OCI-LY7 (cell line): ENCODE measurements at regions not wholly inside any gene's neighbourhood (a gene's known extent, or its start where the extent isn't known, plus 50 kb on each side); places are given as distances from the start of the nearest gene placed in this dataset.

Source experiments
- BruUV-seq: library from RNA; stranded (reverse); fragments of 400-500 nt; replicated peaks from 2 replicates; lab custom pipeline; 2021; lab: Mats Ljungman, UMichigan
- CTCF ChIA-PET: fragments of 300-600 bp; sonication (Branson Sonifier 250); formaldehyde crosslinking; loops from one replicate; lab custom pipeline; 2022; ENCODE audit warnings: antibody characterized with exemption; ENCODE audit not compliant: unreplicated experiment; lab: Charles Lee
- POLR2A ChIA-PET: fragments of 300-600 bp; sonication (Branson Sonifier 250); formaldehyde crosslinking; loops from one replicate; lab custom pipeline; 2022; ENCODE audit warnings: antibody characterized with exemption; lab: Charles Lee
- DNase-seq: peaks from one replicate; pipeline ENCODE4 v3.0.0-alpha.2; 2015; ENCODE audit warnings: low spot score
- H2AFZ ChIP-seq: fragments of 200-600 bp; sonication (generic), shearing (Covaris generic); 2 replicates; pipeline ENCODE4 v1.6.1; 2014; ENCODE audit warnings: mild to moderate bottlenecking, antibody characterized with exemption, low read length, moderate library complexity
- H3K27ac ChIP-seq: fragments of 200-600 bp; sonication (generic); 2 replicates; pipeline ENCODE4 v1.5.1; 2014; ENCODE audit warnings: mixed run types, low read depth, mild to moderate bottlenecking, moderate library complexity, low read length, inconsistent platforms; ENCODE audit not compliant: poor library complexity, severe bottlenecking
- H3K36me3 ChIP-seq: fragments of 200-600 bp; sonication (generic); 2 replicates; pipeline ENCODE4 v1.6.1; 2014; ENCODE audit warnings: mild to moderate bottlenecking, antibody characterized with exemption, low read length, moderate library complexity, mixed read lengths; ENCODE audit not compliant: insufficient read depth
- H3K4me1 ChIP-seq: fragments of 200-600 bp; sonication (generic); 2 replicates; pipeline ENCODE4 v1.5.1; 2014; ENCODE audit warnings: mild to moderate bottlenecking, low read length; ENCODE audit not compliant: insufficient read depth, poor library complexity, severe bottlenecking
- H3K4me2 ChIP-seq: fragments of 200-600 bp; sonication (generic); 2 replicates; pipeline ENCODE4 v1.6.1; 2014; ENCODE audit warnings: mild to moderate bottlenecking, low read length
- H3K4me3 ChIP-seq: fragments of 200-600 bp; sonication (generic); 2 replicates; pipeline ENCODE4 v1.5.1; 2014; ENCODE audit warnings: mild to moderate bottlenecking, low read depth, low read length; ENCODE audit not compliant: poor library complexity, severe bottlenecking
- H3K79me2 ChIP-seq: fragments of 200-600 bp; sonication (generic); 2 replicates; pipeline ENCODE4 v1.6.1; 2016; ENCODE audit warnings: low read depth, mild to moderate bottlenecking, low read length, moderate library complexity, mixed read lengths; ENCODE audit not compliant: insufficient read depth
- H3K9me2 ChIP-seq: fragments of 200-600 bp; sonication (generic); 2 replicates; pipeline ENCODE4 v1.6.1; 2016; ENCODE audit warnings: mild to moderate bottlenecking, low read length, mixed read lengths; ENCODE audit not compliant: insufficient read depth
- H3K9me3 ChIP-seq: fragments of 200-600 bp; sonication (generic); 2 replicates; pipeline ENCODE4 v1.6.1; 2014; ENCODE audit warnings: mild to moderate bottlenecking, mixed run types, low read length, mixed read lengths
- H4K20me1 ChIP-seq: fragments of 200-600 bp; sonication (generic); 2 replicates; pipeline ENCODE4 v1.6.1; 2014; ENCODE audit warnings: mild to moderate bottlenecking, antibody characterized with exemption, low read length, moderate library complexity, mixed read lengths; ENCODE audit not compliant: insufficient read depth
- EZH2phosphoT487 ChIP-seq: fragments of 200-600 bp; sonication (generic); IDR thresholded peaks from 2 replicates; pipeline ENCODE4 v1.6.1; 2018; ENCODE audit warnings: low read depth, borderline replicate concordance, mild to moderate bottlenecking, mixed run types, antibody characterized with exemption, low read length, moderate library complexity, mixed read lengths
- intact Hi-C: fragments of 100-400 bp; cut with micrococcal nuclease; formaldehyde crosslinking; loops from one replicate; pipeline ENCODE4 v1.10.0; 2022; ENCODE audit not compliant: unreplicated experiment
- TF ChIP-seq, protein P1 (sequence below): fragments of 200-600 bp; sonication (generic); conservative IDR thresholded peaks from 2 replicates; pipeline ENCODE4 v1.5.1; 2014; ENCODE audit warnings: mild to moderate bottlenecking, antibody characterized with exemption, low read length, moderate library complexity, mixed read lengths

DNA sequence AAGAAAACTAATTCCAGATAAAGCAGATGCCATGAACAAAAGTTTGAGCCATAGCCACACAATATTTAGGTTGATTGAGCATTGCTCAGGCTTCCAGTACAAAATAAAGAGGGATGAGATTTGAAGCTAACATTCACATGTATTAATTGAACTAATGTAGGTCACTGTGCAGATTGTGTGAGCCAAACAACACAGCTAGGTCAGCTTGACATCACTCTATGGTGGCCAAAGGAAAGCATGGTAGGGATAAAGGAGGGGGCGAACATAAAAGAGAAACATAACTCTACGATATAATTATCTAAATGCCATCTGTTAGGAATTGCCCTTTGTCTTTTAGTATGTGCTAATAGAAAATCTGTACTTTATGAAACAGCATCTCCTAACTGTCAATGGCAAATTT, 477.7 kb upstream of the SYT1 start:
- no peak for TF ChIP-seq EZH2phosphoT487
- TF ChIP-seq, protein P1, sequence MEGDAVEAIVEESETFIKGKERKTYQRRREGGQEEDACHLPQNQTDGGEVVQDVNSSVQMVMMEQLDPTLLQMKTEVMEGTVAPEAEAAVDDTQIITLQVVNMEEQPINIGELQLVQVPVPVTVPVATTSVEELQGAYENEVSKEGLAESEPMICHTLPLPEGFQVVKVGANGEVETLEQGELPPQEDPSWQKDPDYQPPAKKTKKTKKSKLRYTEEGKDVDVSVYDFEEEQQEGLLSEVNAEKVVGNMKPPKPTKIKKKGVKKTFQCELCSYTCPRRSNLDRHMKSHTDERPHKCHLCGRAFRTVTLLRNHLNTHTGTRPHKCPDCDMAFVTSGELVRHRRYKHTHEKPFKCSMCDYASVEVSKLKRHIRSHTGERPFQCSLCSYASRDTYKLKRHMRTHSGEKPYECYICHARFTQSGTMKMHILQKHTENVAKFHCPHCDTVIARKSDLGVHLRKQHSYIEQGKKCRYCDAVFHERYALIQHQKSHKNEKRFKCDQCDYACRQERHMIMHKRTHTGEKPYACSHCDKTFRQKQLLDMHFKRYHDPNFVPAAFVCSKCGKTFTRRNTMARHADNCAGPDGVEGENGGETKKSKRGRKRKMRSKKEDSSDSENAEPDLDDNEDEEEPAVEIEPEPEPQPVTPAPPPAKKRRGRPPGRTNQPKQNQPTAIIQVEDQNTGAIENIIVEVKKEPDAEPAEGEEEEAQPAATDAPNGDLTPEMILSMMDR = no peak
- ChIA-PET POLR2A (no interaction called here), CTCF (no interaction called here)
- Histone ChIP-seq H2AFZ (no peak overlapping the region), H3K9me2 (no peaks in the 10 kb centered on the region), H3K27ac (no peak overlapping the region), H3K9me3 (no peaks in the 10 kb centered on the region; the same call in 1 of the 2 replicates), H3K4me3 (no peak overlapping the region), H3K4me1 (no peaks in the 10 kb centered on the region), H4K20me1 (no peaks in the 10 kb centered on the region), H3K79me2 (no peaks in the 10 kb centered on the region), H3K4me2 (no peak overlapping the region), H3K36me3 (no peaks in the 10 kb centered on the region)
- no TSS peak for BruUV-seq
- intact Hi-C loops = no loop called here
- DNase-seq = no peak

DNA sequence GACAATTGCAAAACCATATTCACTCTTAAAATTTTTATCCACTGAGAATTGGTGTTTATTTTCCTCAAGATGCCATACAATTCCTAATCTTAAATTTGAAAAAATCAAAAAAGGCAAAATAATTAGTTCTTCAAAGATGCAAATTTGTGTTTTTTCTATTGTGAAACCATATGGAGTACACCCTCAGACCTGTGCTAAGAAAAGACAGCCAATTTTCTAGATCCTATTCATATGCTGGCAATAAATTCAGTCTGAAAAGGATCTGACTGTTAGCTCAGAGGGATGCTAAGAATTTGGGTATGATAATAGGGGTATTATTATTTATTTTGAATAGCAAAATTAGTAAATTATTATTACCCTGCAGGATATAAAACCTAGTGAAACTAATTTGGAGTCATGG, 476.9 kb upstream of the SYT1 start:
- CTCF ChIA-PET = no interaction called here
- no TSS peak for BruUV-seq
- H3K4me3 ChIP-seq = no peak overlapping the region
- H3K36me3 ChIP-seq = no peaks in the 10 kb centered on the region
- TF ChIP-seq, protein P1 = no peak
- no peak for TF ChIP-seq EZH2phosphoT487
- no peaks in the 10 kb centered on the region for H3K9me2 ChIP-seq
- no peak overlapping the region for H2AFZ ChIP-seq
- H3K4me2 ChIP-seq = no peak overlapping the region
- H3K79me2 ChIP-seq = no peaks in the 10 kb centered on the region
- POLR2A ChIA-PET = no interaction called here
- H3K4me1 ChIP-seq = no peaks in the 10 kb centered on the region
- H4K20me1 ChIP-seq = no peaks in the 10 kb centered on the region
- intact Hi-C loops = no loop called here
- no peak overlapping the region for H3K27ac ChIP-seq
- no peak for DNase-seq
- no peaks in the 10 kb centered on the region; the same call in 1 of the 2 replicates for H3K9me3 ChIP-seq

GRCh38 chr12:78388461-78388860, 476.1 kb upstream of the SYT1 start:
- no peak for DNase-seq
- Histone ChIP-seq H3K79me2 (no peaks in the 10 kb centered on the region), H3K4me3 (no peak overlapping the region), H3K27ac (no peak overlapping the region), H3K9me3 (no peaks in the 10 kb centered on the region; the same call in 1 of the 2 replicates), H2AFZ (peak overlapping the region; percentile 42; the same call in 1 of the 2 replicates), H3K9me2 (no peaks in the 10 kb centered on the region), H3K4me2 (no peak overlapping the region), H3K36me3 (no peaks in the 10 kb centered on the region), H4K20me1 (no peaks in the 10 kb centered on the region), H3K4me1 (peaks cover 3% of the 10 kb centered on the region)
- CTCF ChIA-PET = no interaction called here
- no peak for TF ChIP-seq EZH2phosphoT487
- TF ChIP-seq, protein P1 = no peak
- POLR2A ChIA-PET = interaction anchor here (0.6 to 1.1 kb wide), 3 partner anchors 11 to 182 kb away, joined by 3 to 4 read pairs (median 4); no protein-coding TSS in a partner anchor
- no TSS peak for BruUV-seq
- intact Hi-C loops = no loop called here
